ENCODE measurements at regions not wholly inside any gene's neighbourhood (a gene's known extent, or its start where the extent isn't known, plus 50 kb on each side); places are given as distances from the start of the nearest gene placed in this dataset.

DNA sequence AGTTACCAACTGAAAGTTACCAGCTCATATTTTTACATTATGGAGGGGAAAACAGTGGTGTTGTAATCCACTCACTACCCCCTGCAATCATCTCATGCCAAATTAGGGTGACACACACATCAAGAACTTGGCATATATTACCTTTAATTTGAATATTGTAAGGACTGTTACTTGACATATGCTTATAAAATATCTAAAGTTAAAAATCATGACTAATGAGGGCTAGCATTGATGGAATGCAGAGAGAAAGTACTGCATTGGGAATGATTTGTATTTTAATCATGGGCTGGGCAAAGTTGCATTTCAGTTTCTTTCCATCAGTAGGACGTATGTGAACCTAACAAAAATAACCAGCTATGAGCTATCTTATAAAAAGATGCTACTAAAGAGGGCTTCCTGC is 517.5 kb upstream of the GRIA3 start:
- Histone ChIP-seq H3K9ac (ENCODE audit: low read length) (no peak overlapping the region), H3K27ac (ENCODE audit: low read depth, low read length) (no peak overlapping the region), H3K9me2 (replicated peaks; ENCODE audit: insufficient read depth, low read length) (no peaks in the 10 kb centered on the region), H3F3A (ENCODE audit: insufficient read depth) (no peaks in the 10 kb centered on the region), H3K79me2 (ENCODE audit: insufficient read depth, low read length) (no peaks in the 10 kb centered on the region), H3K9me3 (ENCODE audit: insufficient read depth, low read length) (no peaks in the 10 kb centered on the region), H3K27me3 (ENCODE audit: low read length) (no peaks in the 10 kb centered on the region), H4K20me1 (ENCODE audit: low read depth, low read length) (no peaks in the 10 kb centered on the region), H3K4me3 (ENCODE audit: insufficient read depth, low read length, poor library complexity, severe bottlenecking) (no peak overlapping the region), H3K36me3 (ENCODE audit: low read length) (no peaks in the 10 kb centered on the region), H3K4me2 (ENCODE audit: low read depth, low read length, poor library complexity, severe bottlenecking) (no peak overlapping the region), H2AFZ (ENCODE audit: low read depth, low read length, severe bottlenecking) (no peak overlapping the region)
- TF ChIP-seq, protein P1, sequence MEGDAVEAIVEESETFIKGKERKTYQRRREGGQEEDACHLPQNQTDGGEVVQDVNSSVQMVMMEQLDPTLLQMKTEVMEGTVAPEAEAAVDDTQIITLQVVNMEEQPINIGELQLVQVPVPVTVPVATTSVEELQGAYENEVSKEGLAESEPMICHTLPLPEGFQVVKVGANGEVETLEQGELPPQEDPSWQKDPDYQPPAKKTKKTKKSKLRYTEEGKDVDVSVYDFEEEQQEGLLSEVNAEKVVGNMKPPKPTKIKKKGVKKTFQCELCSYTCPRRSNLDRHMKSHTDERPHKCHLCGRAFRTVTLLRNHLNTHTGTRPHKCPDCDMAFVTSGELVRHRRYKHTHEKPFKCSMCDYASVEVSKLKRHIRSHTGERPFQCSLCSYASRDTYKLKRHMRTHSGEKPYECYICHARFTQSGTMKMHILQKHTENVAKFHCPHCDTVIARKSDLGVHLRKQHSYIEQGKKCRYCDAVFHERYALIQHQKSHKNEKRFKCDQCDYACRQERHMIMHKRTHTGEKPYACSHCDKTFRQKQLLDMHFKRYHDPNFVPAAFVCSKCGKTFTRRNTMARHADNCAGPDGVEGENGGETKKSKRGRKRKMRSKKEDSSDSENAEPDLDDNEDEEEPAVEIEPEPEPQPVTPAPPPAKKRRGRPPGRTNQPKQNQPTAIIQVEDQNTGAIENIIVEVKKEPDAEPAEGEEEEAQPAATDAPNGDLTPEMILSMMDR (IDR thresholded peaks at IDR 0.05; ENCODE audit: insufficient read depth, low read length, poor library complexity, severe bottlenecking): no peak
- TF ChIP-seq EZH2phosphoT487 (conservative IDR thresholded peaks at IDR 0.05; ENCODE audit: low read length): no peak

DNA sequence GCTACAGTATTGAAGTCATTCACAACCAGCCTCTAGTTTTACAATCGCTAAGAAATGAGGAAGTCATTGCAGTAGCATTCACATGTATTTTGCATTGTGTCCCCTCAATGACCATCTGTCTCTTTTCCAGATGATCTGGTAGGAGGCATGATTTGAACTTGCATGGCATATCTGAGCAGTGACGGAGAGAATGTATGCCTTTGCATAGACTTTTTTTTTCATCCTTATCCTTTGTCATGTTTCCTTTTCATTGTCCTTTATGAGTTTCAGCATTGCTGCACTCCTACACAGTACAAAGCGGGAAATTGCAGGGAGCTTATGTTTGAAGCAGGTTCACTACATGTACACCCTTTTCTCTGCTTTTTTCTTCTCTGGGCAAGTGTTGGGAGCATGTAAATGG is 516.4 kb upstream of the GRIA3 start:
- no peaks in the 10 kb centered on the region for H4K20me1 ChIP-seq (ENCODE audit: low read depth, low read length)
- no peaks in the 10 kb centered on the region for H3K27me3 ChIP-seq (ENCODE audit: low read length)
- no peaks in the 10 kb centered on the region for H3K36me3 ChIP-seq (ENCODE audit: low read length)
- H3K9ac ChIP-seq (ENCODE audit: low read length): no peak overlapping the region
- H3K9me3 ChIP-seq (ENCODE audit: insufficient read depth, low read length): no peaks in the 10 kb centered on the region
- H3F3A ChIP-seq (ENCODE audit: insufficient read depth): no peaks in the 10 kb centered on the region
- no peak overlapping the region for H3K4me2 ChIP-seq (ENCODE audit: low read depth, low read length, poor library complexity, severe bottlenecking)
- H3K27ac ChIP-seq (ENCODE audit: low read depth, low read length): no peak overlapping the region
- H3K79me2 ChIP-seq (ENCODE audit: insufficient read depth, low read length): no peaks in the 10 kb centered on the region
- no peak overlapping the region for H3K4me3 ChIP-seq (ENCODE audit: insufficient read depth, low read length, poor library complexity, severe bottlenecking)
- H3K9me2 ChIP-seq (replicated peaks; ENCODE audit: insufficient read depth, low read length): no peaks in the 10 kb centered on the region
- no peak overlapping the region for H2AFZ ChIP-seq (ENCODE audit: low read depth, low read length, severe bottlenecking)
- TF ChIP-seq, protein P1 (IDR thresholded peaks at IDR 0.05; ENCODE audit: insufficient read depth, low read length, poor library complexity, severe bottlenecking): no peak
- TF ChIP-seq EZH2phosphoT487 (conservative IDR thresholded peaks at IDR 0.05; ENCODE audit: low read length): no peak

DNA sequence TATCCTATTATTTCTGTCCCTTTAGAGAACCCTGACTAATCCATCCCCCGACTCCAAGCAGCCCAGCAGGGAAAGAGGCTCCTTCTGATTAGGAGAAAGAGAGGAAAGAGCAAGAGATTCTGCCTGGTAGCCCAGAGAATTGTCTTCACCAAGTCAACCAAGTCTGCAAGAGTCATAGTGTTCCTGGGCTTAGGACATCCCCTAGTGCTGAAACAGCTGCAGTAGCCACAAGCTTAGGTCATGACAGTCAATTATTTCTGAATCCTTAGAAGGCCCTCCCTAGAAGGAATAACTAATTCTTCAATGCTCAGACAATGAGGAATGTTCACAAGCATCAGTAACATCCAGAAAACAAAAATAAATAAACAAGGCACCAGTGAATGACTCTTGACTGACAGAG is 480.3 kb upstream of the GRIA3 start:
- Histone ChIP-seq H3K79me2 (ENCODE audit: insufficient read depth, low read length) (no peaks in the 10 kb centered on the region), H3K4me3 (ENCODE audit: insufficient read depth, low read length, poor library complexity, severe bottlenecking) (no peak overlapping the region), H3K36me3 (ENCODE audit: low read length) (no peaks in the 10 kb centered on the region), H4K20me1 (ENCODE audit: low read depth, low read length) (no peaks in the 10 kb centered on the region), H3K9ac (ENCODE audit: low read length) (no peak overlapping the region), H3F3A (ENCODE audit: insufficient read depth) (no peaks in the 10 kb centered on the region), H3K9me2 (replicated peaks; ENCODE audit: insufficient read depth, low read length) (no peaks in the 10 kb centered on the region), H2AFZ (ENCODE audit: low read depth, low read length, severe bottlenecking) (no peak overlapping the region), H3K27ac (ENCODE audit: low read depth, low read length) (no peak overlapping the region), H3K4me2 (ENCODE audit: low read depth, low read length, poor library complexity, severe bottlenecking) (no peak overlapping the region), H3K9me3 (ENCODE audit: insufficient read depth, low read length) (no peaks in the 10 kb centered on the region), H3K27me3 (ENCODE audit: low read length) (no peaks in the 10 kb centered on the region)
- TF ChIP-seq, protein P1 (IDR thresholded peaks at IDR 0.05; ENCODE audit: insufficient read depth, low read length, poor library complexity, severe bottlenecking): no peak
- TF ChIP-seq EZH2phosphoT487 (conservative IDR thresholded peaks at IDR 0.05; ENCODE audit: low read length): no peak

DNA sequence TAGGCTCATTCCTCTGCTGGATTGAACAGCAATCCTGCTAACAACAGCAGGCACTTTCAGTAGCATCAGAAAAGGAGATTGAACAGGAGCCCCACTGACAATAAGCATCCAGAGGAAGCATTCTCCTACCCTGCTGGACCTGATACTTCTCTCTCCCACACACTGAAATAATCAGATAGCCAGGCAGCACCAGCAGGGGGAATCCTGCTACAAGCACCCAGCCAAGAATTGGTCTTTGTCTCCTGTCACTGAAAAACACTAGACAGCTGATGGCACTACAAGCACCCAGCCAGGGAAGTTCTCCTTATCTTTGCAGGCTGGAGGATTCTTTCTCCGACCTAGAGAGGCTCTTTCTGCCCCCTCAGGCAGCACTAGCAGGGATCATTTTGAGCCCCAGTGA is 444.3 kb upstream of the GRIA3 start:
- H3F3A ChIP-seq (ENCODE audit: insufficient read depth): no peaks in the 10 kb centered on the region
- H3K4me2 ChIP-seq (ENCODE audit: low read depth, low read length, poor library complexity, severe bottlenecking): no peak overlapping the region
- no peak overlapping the region for H3K27ac ChIP-seq (ENCODE audit: low read depth, low read length)

More for the DNA sequence above, 444.3 kb upstream of the GRIA3 start:
- Histone ChIP-seq H3K9me2 (replicated peaks; ENCODE audit: insufficient read depth, low read length) (no peaks in the 10 kb centered on the region), H3K4me3 (ENCODE audit: insufficient read depth, low read length, poor library complexity, severe bottlenecking) (no peak overlapping the region), H3K79me2 (ENCODE audit: insufficient read depth, low read length) (no peaks in the 10 kb centered on the region), H2AFZ (ENCODE audit: low read depth, low read length, severe bottlenecking) (no peak overlapping the region), H4K20me1 (ENCODE audit: low read depth, low read length) (no peaks in the 10 kb centered on the region), H3K27me3 (ENCODE audit: low read length) (no peaks in the 10 kb centered on the region), H3K9ac (ENCODE audit: low read length) (no peak overlapping the region), H3K9me3 (ENCODE audit: insufficient read depth, low read length) (no peaks in the 10 kb centered on the region), H3K36me3 (ENCODE audit: low read length) (no peaks in the 10 kb centered on the region)
- TF ChIP-seq, protein P1 (IDR thresholded peaks at IDR 0.05; ENCODE audit: insufficient read depth, low read length, poor library complexity, severe bottlenecking): no peak
- TF ChIP-seq EZH2phosphoT487 (conservative IDR thresholded peaks at IDR 0.05; ENCODE audit: low read length): no peak
